Raji (cell line): ENCODE measurements at regions not wholly inside any gene's neighbourhood (a gene's known extent, or its start where the extent isn't known, plus 50 kb on each side); places are given as distances from the start of the nearest gene placed in this dataset.
A peak's percentile ranks its signal among the peaks of the same experiment; 100 is the strongest.

Source experiments
- POLR2A ChIP-seq: IDR thresholded peaks from 2 replicates; pipeline ENCODE4 v1.6.1; 2011; ENCODE audit warnings: low read depth, low read length, control low read depth; ENCODE audit not compliant: insufficient read depth

- TF ChIP-seq POLR2A = no peak
Measured at GRCh38 chr5:77859306-77859705, 83.2 kb upstream of the TBCA start.

DNA sequence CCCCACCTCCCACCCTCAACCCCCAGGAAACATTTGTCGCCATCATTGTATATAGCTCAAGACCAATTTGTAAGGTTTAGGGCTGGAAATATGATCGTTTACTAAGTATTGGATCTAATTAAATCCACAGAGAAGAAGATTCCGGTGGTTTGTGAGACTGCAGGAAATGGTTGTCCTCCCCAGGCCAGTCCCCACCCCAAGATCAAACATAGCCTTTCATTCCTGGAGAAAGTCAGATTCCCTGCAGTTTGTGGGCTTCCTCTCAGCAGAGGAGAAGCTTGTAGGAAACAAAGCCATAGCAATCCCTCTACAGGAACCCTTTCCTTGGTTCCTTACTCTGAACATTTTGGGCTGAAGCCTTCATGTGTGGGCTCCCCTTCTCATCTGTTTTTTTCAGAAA lies 79.2 kb upstream of the TBCA start:
- TF ChIP-seq POLR2A = no peak

GRCh38 chr5:77853353-77853907 lies 77.3 kb upstream of the TBCA start:
- TF ChIP-seq POLR2A = no peak

- peak; percentile 56 for TF ChIP-seq POLR2A
Measured at GRCh38 chr5:77852514-77853352, 76.6 kb upstream of the TBCA start.

DNA sequence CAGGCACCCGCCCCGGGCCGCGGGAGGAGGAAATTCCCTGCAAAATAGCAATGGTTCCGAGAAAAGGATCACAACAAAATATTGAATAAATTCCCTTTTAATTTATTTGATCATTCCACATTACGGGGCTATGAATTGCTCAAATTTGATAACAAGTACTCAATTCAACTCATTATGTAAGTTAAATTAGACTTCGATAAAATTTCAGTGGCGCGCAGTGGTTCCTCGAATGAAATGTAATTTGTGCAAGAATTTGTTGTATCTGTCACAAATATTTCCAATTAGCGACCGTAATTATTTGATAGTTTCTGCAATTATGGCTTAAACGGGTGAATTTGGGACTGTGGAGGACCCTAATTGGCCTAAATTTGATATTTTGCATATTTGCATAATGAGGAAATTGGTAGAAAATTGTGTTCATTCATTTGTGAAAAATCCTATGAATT lies 76.0 kb upstream of the TBCA start:
- no peak for TF ChIP-seq POLR2A

GRCh38 chr5:77851176-77852067 lies 75.3 kb upstream of the TBCA start:
- TF ChIP-seq POLR2A = no peak

DNA sequence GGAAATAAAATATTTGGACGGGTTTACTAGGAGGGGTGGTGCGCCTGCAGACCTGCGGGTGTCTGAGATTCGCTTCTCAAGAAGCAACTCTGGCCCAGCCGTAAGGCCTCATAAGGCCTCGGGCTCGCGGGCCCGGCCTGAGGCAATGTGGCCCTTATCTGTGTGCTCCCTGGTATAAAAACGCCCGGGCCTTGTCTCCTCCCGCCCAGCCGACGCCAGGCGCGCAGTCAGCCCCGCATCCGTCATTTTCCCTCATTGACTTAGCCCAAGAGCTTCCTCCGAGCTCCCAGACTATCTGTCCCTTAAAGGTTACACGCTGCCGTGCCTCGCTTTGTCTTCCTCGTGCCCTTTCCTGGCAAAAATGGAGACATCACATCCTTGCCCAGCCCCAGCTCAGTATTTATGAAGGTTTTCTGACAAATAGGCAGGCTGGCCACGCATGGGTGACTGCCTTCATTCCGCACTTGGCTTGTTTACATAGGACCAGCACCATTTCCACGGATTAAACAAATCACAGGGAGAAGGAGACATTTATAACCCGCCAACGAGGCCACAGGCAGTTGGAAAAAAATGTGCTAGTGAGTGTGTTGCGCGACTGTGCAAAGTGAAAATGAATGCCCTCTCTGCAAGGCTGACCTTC lies 74.5 kb upstream of the TBCA start:
- no peak for TF ChIP-seq POLR2A

- no peak for TF ChIP-seq POLR2A
Measured at GRCh38 chr5:77849308-77849900, 73.3 kb upstream of the TBCA start.

GRCh38 chr5:77847814-77848290 lies 71.7 kb upstream of the TBCA start:
- no peak for TF ChIP-seq POLR2A

- no peak for TF ChIP-seq POLR2A
Measured at GRCh38 chr5:77847129-77847460, 71.0 kb upstream of the TBCA start.

GRCh38 chr5:77846422-77847128 lies 70.4 kb upstream of the TBCA start:
- TF ChIP-seq POLR2A = no peak

GRCh38 chr5:77845324-77845646 lies 69.1 kb upstream of the TBCA start:
- TF ChIP-seq POLR2A = no peak

GRCh38 chr5:77844623-77845323 lies 68.6 kb upstream of the TBCA start:
- TF ChIP-seq POLR2A = no peak

GRCh38 chr5:77844373-77844622 lies 68.2 kb upstream of the TBCA start:
- no peak for TF ChIP-seq POLR2A
